ENCODE measurements at regions not wholly inside any gene's neighbourhood (a gene's known extent, or its start where the extent isn't known, plus 50 kb on each side); places are given as distances from the start of the nearest gene placed in this dataset.

DNA sequence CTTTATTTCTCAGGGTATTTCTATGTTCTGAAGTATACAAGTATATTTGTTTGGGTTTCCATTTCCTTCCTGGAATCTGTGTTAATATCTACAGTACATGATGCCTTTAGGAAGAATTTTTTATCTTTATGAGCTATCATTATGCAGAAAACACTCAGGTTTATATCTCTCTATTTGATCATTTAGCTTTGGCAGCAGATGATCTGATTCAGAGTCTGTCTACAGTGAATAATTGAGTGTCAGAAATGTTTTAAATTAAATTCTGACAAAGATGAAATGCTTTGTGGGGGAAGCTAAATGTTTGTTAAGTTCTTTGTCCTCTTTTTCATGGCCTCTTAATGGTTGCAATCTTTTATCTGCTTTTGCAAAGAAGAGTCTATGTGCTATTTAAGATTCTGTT is 2141.0 kb upstream of the ACO1 start:
- Histone ChIP-seq H3K9ac (ENCODE audit: low read length) (no peak overlapping the region), H3K4me3 (ENCODE audit: low read depth, low read length, poor library complexity, severe bottlenecking) (no peak overlapping the region), H3K9me3 (ENCODE audit: low read length) (no peaks in the 10 kb centered on the region), H3K4me1 (ENCODE audit: insufficient read depth, low read length, severe bottlenecking) (no peaks in the 10 kb centered on the region), H3K4me2 (ENCODE audit: low read length) (no peak overlapping the region), H3K36me3 (ENCODE audit: insufficient read depth, low read length) (no peaks in the 10 kb centered on the region), H3K27ac (ENCODE audit: low read depth, low read length, poor library complexity, severe bottlenecking) (no peak overlapping the region), H4K20me1 (ENCODE audit: insufficient read depth, low read length) (no peaks in the 10 kb centered on the region), H3F3A (ENCODE audit: insufficient read depth, low read length) (no peaks in the 10 kb centered on the region), H2AFZ (ENCODE audit: low read length) (no peak overlapping the region), H3K9me2 (ENCODE audit: low read depth, low read length) (no peaks in the 10 kb centered on the region), H3K79me2 (ENCODE audit: insufficient read depth, low read length) (no peaks in the 10 kb centered on the region), H3K27me3 (ENCODE audit: insufficient read depth, low read length) (no peaks in the 10 kb centered on the region)
- TF ChIP-seq EZH2 (IDR thresholded peaks at IDR 0.05; ENCODE audit: borderline replicate concordance, low read length) = no peak
- TF ChIP-seq, protein P1, sequence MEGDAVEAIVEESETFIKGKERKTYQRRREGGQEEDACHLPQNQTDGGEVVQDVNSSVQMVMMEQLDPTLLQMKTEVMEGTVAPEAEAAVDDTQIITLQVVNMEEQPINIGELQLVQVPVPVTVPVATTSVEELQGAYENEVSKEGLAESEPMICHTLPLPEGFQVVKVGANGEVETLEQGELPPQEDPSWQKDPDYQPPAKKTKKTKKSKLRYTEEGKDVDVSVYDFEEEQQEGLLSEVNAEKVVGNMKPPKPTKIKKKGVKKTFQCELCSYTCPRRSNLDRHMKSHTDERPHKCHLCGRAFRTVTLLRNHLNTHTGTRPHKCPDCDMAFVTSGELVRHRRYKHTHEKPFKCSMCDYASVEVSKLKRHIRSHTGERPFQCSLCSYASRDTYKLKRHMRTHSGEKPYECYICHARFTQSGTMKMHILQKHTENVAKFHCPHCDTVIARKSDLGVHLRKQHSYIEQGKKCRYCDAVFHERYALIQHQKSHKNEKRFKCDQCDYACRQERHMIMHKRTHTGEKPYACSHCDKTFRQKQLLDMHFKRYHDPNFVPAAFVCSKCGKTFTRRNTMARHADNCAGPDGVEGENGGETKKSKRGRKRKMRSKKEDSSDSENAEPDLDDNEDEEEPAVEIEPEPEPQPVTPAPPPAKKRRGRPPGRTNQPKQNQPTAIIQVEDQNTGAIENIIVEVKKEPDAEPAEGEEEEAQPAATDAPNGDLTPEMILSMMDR (IDR thresholded peaks at IDR 0.05; ENCODE audit: low read length) = no peak

DNA sequence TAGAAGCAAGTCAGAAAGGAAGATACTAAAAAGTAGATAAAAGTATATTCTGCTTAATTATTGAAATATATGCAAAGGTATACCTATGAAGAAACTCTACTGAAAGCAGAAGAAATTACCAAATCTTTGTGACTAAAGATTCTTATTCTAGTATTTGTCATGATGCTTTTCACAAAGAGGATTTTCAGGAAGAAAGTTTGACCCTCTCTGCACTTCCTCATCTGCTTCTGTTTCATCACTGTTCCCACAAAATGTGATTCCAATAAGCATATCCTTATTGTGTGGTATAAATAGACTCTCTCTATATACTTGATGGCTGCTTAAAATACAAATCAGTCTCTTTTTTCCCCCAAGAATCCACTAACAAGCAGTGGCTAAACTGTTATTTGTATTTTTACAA is 2139.6 kb upstream of the ACO1 start:
- Histone ChIP-seq H3K4me2 (ENCODE audit: low read length) (no peak overlapping the region), H3K27me3 (ENCODE audit: insufficient read depth, low read length) (no peaks in the 10 kb centered on the region), H3K4me3 (ENCODE audit: low read depth, low read length, poor library complexity, severe bottlenecking) (no peak overlapping the region), H3K27ac (ENCODE audit: low read depth, low read length, poor library complexity, severe bottlenecking) (no peak overlapping the region), H3K4me1 (ENCODE audit: insufficient read depth, low read length, severe bottlenecking) (no peaks in the 10 kb centered on the region), H4K20me1 (ENCODE audit: insufficient read depth, low read length) (no peaks in the 10 kb centered on the region), H3K79me2 (ENCODE audit: insufficient read depth, low read length) (no peaks in the 10 kb centered on the region), H3F3A (ENCODE audit: insufficient read depth, low read length) (no peaks in the 10 kb centered on the region), H3K36me3 (ENCODE audit: insufficient read depth, low read length) (no peaks in the 10 kb centered on the region), H2AFZ (ENCODE audit: low read length) (no peak overlapping the region), H3K9me3 (ENCODE audit: low read length) (no peaks in the 10 kb centered on the region), H3K9me2 (ENCODE audit: low read depth, low read length) (no peaks in the 10 kb centered on the region), H3K9ac (ENCODE audit: low read length) (no peak overlapping the region)
- no peak for TF ChIP-seq EZH2 (IDR thresholded peaks at IDR 0.05; ENCODE audit: borderline replicate concordance, low read length)
- TF ChIP-seq, protein P1 (IDR thresholded peaks at IDR 0.05; ENCODE audit: low read length) = no peak

DNA sequence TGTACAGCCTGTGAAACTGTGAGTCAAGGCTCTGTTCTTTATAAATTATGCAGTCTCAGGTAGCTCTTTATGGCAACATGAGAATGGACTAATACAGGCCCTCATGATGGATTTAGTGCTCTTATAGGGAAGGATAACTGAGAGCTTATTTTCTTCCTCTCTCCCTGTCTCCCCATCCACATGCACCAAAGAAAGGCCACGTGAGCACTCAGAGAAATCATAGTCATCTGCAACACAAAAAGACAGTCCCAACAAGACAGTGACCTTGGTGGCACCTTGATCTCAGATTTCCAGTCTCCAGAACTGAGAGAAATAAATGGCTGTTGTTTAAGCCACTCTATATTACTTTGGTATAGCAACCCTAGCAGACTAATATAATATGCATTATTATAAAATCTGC is 2133.6 kb upstream of the ACO1 start:
- TF ChIP-seq EZH2 (IDR thresholded peaks at IDR 0.05; ENCODE audit: borderline replicate concordance, low read length) = no peak
- TF ChIP-seq, protein P1 (IDR thresholded peaks at IDR 0.05; ENCODE audit: low read length) = no peak
- Histone ChIP-seq H3K79me2 (ENCODE audit: insufficient read depth, low read length) (no peaks in the 10 kb centered on the region), H3K27me3 (ENCODE audit: insufficient read depth, low read length) (no peaks in the 10 kb centered on the region), H3K4me3 (ENCODE audit: low read depth, low read length, poor library complexity, severe bottlenecking) (no peak overlapping the region), H3K9me3 (ENCODE audit: low read length) (no peaks in the 10 kb centered on the region), H3K9ac (ENCODE audit: low read length) (no peak overlapping the region), H3K27ac (ENCODE audit: low read depth, low read length, poor library complexity, severe bottlenecking) (no peak overlapping the region), H2AFZ (ENCODE audit: low read length) (no peak overlapping the region), H4K20me1 (ENCODE audit: insufficient read depth, low read length) (no peaks in the 10 kb centered on the region), H3F3A (ENCODE audit: insufficient read depth, low read length) (no peaks in the 10 kb centered on the region), H3K4me1 (ENCODE audit: insufficient read depth, low read length, severe bottlenecking) (no peaks in the 10 kb centered on the region), H3K4me2 (ENCODE audit: low read length) (no peak overlapping the region), H3K36me3 (ENCODE audit: insufficient read depth, low read length) (no peaks in the 10 kb centered on the region), H3K9me2 (ENCODE audit: low read depth, low read length) (no peaks in the 10 kb centered on the region)
